NCI-H774 (cell line): ENCODE measurements at regions not wholly inside any gene's neighbourhood (a gene's known extent, or its start where the extent isn't known, plus 50 kb on each side); places are given as distances from the start of the nearest gene placed in this dataset.

Experiments used
- DNase-seq: peaks from one replicate; lab custom pipeline; 2025; lab: John Stamatoyannopoulos, UW

DNA sequence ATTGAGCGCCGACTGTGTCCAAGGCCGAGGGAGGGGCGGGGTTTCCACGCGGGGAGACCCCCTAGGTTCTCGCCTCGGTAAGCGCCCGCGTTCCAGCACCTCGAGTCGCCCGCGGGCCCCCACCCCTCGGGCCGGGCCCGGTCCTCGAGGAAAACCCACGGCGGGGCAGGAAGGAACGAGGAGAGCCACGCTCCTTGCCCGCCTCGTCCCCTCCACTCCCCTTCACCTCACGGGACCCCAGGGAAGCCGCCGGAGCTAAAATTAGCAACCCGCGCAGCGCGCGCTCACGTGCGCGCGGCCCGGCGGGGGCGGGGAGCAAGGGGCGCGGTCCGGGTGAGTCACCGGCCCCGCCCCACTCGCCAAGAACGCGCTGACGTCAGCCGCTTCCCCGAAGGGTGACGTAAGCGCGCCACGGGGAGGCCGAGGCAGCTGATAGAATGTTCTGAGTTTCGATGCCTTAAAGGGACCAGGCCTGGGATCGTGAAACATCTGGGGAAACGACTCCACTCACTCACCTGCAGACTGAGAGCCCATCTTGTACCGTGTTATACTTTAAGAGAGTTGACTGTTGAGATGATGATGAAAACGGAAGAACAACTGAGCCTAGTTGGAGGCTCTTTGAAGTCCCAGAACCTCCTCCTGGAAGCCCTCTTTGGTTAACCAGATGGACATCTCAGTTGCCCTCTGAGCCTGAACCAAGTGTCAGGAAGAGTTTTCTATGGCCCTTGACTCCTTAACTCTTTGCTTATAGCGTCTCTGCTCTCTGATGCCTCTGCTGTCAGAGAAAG lies 49.7 kb upstream of the ATF3 start:
- peak; percentile 91 for DNase-seq
